IPS-15b (cell line): ENCODE measurements at regions not wholly inside any gene's neighbourhood (a gene's known extent, or its start where the extent isn't known, plus 50 kb on each side); places are given as distances from the start of the nearest gene placed in this dataset.

ENCODE experiments used
- H3K27me3 ChIP-seq: one replicate; pipeline ENCODE4 v1.6.1; 2013; ENCODE audit warnings: low read length; ENCODE audit not compliant: control insufficient read depth, insufficient read depth
- H3K36me3 ChIP-seq: one replicate; pipeline ENCODE4 v1.6.1; 2013; ENCODE audit warnings: low read length; ENCODE audit not compliant: control insufficient read depth, insufficient read depth
- H3K4me1 ChIP-seq: one replicate; pipeline ENCODE4 v1.6.1; 2013; ENCODE audit warnings: mild to moderate bottlenecking, low read length; ENCODE audit not compliant: control insufficient read depth, insufficient read depth
- H3K4me3 ChIP-seq: one replicate; pipeline ENCODE4 v1.5.1; 2013; ENCODE audit warnings: low read depth, low read length
- H3K9ac ChIP-seq: one replicate; pipeline ENCODE4 v1.6.1; 2013; ENCODE audit warnings: low read depth, mild to moderate bottlenecking, low read length
- H3K9me3 ChIP-seq: one replicate; pipeline ENCODE4 v1.6.1; 2013; ENCODE audit warnings: mild to moderate bottlenecking, low read length; ENCODE audit not compliant: control insufficient read depth, insufficient read depth

DNA sequence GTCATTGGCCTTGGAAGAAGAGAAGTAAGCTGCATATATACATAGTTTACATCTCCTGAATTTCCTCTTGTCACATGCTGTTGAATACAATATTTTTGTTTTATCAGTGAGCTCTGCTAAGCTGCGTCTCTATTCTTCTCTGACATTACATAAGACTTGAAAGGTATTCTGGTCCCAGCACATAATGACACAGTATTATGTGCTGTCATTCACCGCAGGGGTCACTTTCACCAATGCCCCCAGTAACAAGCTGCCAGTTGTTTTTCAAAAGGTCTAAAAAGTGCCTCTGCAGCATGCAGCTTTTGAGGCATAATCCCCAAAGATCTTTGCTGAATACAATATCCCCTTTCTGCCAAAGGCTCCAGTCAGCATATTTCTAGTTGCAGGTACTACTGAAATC lies 349.0 kb upstream of the FAM174A start:
- no peak overlapping the region for H3K9ac ChIP-seq
- H3K4me1 ChIP-seq, result no peaks in the 10 kb centered on the region
- no peak overlapping the region for H3K4me3 ChIP-seq
- H3K36me3 ChIP-seq, result no peaks in the 10 kb centered on the region
- H3K9me3 ChIP-seq, result no peaks in the 10 kb centered on the region
- H3K27me3 ChIP-seq, result no peaks in the 10 kb centered on the region

DNA sequence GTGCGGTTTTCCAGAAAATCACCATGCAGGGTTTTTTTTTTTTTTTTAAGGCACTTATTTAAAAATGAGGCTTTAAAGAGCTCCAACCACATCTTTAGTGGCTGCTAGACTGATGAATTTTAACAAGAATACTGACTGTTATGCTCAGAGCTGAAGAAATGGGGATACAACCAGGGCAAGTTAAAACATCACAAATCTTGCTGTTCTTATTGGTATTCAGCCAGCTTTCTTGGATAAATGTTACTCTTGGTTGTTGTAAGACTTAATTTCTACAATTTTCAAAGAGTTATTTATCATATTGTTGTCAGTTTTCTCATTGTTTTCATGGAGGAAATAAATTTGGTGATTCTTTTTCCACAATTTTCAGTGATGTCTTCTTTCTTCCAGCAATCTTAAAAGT lies 352.8 kb upstream of the FAM174A start:
- Histone ChIP-seq H3K9ac (no peak overlapping the region), H3K9me3 (no peaks in the 10 kb centered on the region), H3K4me3 (no peak overlapping the region), H3K36me3 (no peaks in the 10 kb centered on the region), H3K27me3 (no peaks in the 10 kb centered on the region), H3K4me1 (no peaks in the 10 kb centered on the region)

DNA sequence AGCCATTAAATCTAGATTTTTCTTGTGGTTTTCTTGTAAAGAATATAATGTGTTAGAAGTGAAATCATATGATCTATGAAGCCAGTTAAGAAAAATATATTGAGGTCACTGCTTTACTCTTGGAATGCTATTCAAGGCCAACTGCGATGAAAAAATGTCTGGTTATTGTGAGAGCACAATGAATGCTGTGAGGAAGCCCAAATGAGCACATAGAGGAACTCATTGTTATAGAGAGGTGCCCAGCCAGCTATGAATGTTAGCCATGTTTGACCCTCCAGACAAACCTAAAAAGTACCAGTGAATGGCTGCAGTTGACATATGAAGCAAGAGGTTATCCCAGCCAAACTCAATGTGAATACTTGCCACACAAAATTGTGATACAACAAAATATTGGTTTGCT lies 359.8 kb upstream of the FAM174A start:
- no peaks in the 10 kb centered on the region for H3K4me1 ChIP-seq
- no peaks in the 10 kb centered on the region for H3K27me3 ChIP-seq
- no peaks in the 10 kb centered on the region for H3K36me3 ChIP-seq
- H3K9ac ChIP-seq, result no peak overlapping the region
- H3K4me3 ChIP-seq, result no peak overlapping the region
- no peaks in the 10 kb centered on the region for H3K9me3 ChIP-seq

DNA sequence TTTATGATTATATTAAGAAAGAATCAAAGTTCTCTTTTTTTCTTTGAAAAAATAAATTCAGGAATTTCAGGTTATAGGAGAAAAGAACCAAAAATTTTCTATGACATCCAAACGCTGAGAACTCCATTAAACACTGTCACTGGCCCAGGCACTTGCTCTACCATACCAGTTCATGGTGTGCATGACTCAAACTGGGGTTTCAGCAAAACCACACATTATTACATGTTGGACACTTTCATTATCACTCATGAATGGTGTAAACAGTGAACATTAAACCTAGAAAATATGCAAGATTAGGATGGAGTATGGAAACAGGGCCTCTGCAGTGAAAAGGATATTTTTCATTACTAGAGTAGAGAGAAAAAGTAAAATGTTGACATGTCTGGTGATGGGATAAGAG lies 369.9 kb upstream of the FAM174A start:
- Histone ChIP-seq H3K36me3 (no peaks in the 10 kb centered on the region), H3K4me3 (no peak overlapping the region), H3K27me3 (no peaks in the 10 kb centered on the region), H3K9ac (no peak overlapping the region), H3K4me1 (no peaks in the 10 kb centered on the region), H3K9me3 (no peaks in the 10 kb centered on the region)

DNA sequence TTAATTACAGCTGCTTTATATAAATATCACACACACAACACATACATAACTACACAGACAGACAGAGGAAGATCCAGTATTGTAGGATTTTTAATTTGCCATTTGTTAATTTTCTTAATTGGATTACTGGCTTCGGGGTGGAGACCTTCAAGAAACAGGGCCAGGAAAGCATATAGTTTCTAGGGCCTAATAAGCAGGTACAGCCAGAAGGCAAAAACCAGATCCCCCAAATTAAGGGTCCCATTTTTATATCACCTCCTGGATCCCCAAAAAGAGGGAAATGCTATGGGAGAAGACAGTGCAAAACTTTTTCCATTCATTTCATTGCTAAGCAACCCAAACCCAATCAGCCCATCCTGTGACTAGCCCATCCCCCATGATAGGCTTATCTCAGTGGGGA lies 373.3 kb upstream of the FAM174A start:
- no peak overlapping the region for H3K9ac ChIP-seq
- no peaks in the 10 kb centered on the region for H3K4me1 ChIP-seq
- H3K4me3 ChIP-seq, result no peak overlapping the region
- no peaks in the 10 kb centered on the region for H3K9me3 ChIP-seq
- no peaks in the 10 kb centered on the region for H3K27me3 ChIP-seq
- H3K36me3 ChIP-seq, result no peaks in the 10 kb centered on the region

DNA sequence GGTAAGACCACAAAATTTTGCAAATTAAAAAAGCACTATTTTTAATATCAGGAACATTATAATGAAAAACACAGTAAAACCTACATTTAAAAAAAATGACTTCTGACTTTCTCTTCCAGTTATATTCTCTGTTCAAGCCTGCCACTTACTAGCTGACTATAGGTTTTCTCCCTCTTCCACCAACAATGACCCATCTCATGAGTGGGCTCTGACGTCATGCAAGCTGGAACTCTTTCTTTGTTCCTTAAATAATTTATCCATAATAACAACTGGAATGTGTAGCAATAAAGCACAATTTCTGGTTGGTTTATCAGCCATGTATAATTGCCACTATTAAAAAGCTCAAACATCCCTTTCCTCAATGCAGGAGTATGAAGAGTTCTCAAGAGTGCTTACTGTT lies 378.1 kb upstream of the FAM174A start:
- no peaks in the 10 kb centered on the region for H3K36me3 ChIP-seq
- H3K4me1 ChIP-seq, result no peaks in the 10 kb centered on the region
- no peak overlapping the region for H3K4me3 ChIP-seq
- H3K9me3 ChIP-seq, result no peaks in the 10 kb centered on the region
- H3K9ac ChIP-seq, result no peak overlapping the region
- no peaks in the 10 kb centered on the region for H3K27me3 ChIP-seq

DNA sequence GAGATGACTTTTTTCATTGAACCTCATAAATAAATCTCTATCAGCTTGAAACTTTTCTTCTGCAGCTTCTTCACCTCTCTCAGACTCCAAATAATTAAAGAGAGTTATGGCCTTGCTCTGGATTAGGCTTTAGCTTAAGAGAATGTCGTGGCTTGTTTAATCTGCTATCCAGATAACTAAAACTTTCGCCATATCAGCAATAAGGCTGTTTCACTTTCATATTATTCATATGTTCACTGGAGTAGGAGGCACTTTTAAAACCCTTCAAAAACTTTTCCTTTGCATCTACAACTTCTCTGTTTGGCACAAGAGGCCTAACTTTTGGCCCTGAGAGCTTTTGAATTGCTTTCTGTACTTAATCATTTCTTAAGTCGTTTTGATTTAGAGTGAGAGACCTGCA lies 386.9 kb upstream of the FAM174A start:
- no peak overlapping the region for H3K4me3 ChIP-seq
- no peaks in the 10 kb centered on the region for H3K9me3 ChIP-seq
- no peaks in the 10 kb centered on the region for H3K4me1 ChIP-seq
- no peak overlapping the region for H3K9ac ChIP-seq
- no peaks in the 10 kb centered on the region for H3K27me3 ChIP-seq
- no peaks in the 10 kb centered on the region for H3K36me3 ChIP-seq

DNA sequence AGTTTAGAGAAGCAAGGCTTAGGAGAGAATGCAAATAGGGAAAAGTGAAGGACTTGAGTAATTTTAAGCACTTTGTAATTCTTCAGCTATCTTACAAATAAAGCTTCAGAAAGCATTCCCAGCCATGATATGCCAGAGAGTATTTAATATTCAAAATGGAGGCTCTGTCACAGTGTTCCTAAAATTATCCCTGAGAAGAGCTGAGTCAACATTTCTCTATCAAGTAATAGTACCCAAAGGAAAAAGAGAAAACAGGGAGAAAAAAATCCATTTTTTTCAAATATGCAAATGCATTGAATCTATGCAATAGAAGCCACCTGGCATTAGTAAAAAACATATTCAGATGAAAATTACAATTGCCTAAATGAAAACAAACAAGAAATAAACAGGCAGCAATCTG lies 392.6 kb upstream of the FAM174A start:
- Histone ChIP-seq H3K4me3 (no peak overlapping the region), H3K9ac (no peak overlapping the region), H3K27me3 (no peaks in the 10 kb centered on the region), H3K36me3 (no peaks in the 10 kb centered on the region), H3K4me1 (no peaks in the 10 kb centered on the region), H3K9me3 (no peaks in the 10 kb centered on the region)

DNA sequence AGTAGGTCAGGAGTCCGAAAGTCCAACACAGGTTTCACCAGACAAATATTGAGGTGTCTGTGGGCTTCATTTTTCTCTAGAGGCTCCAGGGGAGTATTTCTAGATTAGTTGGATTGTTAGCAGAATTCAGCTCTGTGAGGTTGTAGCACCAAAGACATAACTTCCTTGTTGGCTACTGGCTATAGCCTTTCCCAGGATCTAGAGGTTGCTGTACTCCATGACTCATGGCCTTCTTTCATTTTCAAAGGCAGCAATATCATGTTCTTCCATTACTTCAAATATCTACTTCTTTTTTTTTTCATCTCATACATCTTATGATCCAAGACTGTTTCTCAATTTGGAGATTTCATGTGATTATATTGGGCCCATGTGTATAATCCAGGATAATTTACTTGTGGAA lies 404.0 kb upstream of the FAM174A start:
- Histone ChIP-seq H3K9ac (no peak overlapping the region), H3K4me1 (no peaks in the 10 kb centered on the region), H3K27me3 (no peaks in the 10 kb centered on the region), H3K4me3 (no peak overlapping the region), H3K9me3 (no peaks in the 10 kb centered on the region), H3K36me3 (no peaks in the 10 kb centered on the region)

DNA sequence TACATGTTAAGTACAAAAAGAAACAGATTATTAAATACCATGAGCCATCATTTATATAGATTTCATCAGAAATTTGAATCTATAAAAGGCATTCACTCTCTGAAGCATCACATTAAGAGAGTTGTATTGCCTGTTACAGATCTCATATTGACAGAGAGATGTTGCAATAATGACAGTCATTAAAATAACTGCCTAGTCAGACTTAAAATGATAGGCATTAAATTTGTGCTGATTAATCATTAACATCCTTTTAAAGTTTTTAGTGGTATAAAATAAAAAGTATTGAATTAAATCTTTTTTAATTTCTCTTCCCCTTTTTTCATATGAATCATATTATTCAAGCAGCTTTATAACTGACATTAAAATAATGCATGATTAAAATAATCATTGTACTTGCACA lies 404.9 kb upstream of the FAM174A start:
- H3K4me1 ChIP-seq, result no peaks in the 10 kb centered on the region
- no peaks in the 10 kb centered on the region for H3K9me3 ChIP-seq
- no peaks in the 10 kb centered on the region for H3K36me3 ChIP-seq
- H3K9ac ChIP-seq, result no peak overlapping the region
- no peaks in the 10 kb centered on the region for H3K27me3 ChIP-seq
- H3K4me3 ChIP-seq, result no peak overlapping the region

DNA sequence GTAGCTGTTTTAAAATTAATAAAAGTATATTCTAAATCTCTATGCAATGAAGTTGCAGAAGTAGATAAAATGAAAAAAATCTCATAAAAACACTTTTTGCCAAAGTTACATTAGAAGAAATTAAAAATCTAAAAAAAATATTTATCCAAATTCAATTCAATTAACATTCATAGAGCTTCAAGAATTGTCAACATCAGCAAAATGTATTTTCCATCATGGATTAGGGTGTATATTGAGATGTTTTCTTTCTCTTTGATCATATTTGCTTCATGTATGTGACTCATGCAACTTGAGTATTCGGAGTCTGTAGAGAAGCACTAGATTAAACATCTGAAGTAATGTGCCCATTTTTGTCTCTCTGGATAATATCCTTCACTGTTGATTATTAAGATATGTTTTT lies 415.3 kb upstream of the FAM174A start:
- Histone ChIP-seq H3K27me3 (no peaks in the 10 kb centered on the region), H3K4me1 (no peaks in the 10 kb centered on the region), H3K9ac (no peak overlapping the region), H3K9me3 (no peaks in the 10 kb centered on the region), H3K36me3 (no peaks in the 10 kb centered on the region), H3K4me3 (no peak overlapping the region)

DNA sequence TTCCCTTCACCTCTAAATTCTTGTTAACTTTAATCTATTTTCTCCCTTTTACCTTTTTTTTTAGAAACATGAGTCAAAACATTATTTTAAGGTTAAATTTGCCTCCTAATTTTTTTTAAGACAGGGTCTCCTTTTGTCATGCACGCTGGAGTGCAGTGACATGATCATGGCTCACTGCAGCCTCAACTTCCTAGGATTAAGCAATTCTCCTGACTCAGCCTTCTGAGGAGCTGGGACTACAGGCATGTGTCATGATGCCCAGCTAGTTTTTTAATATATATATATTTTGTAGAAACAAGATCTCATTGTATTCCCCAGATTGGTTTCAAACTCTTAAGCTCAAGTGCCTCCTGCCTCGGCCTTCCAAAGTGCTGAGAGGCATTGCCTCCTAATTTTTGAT lies 424.7 kb upstream of the FAM174A start:
- H3K27me3 ChIP-seq, result no peaks in the 10 kb centered on the region

DNA sequence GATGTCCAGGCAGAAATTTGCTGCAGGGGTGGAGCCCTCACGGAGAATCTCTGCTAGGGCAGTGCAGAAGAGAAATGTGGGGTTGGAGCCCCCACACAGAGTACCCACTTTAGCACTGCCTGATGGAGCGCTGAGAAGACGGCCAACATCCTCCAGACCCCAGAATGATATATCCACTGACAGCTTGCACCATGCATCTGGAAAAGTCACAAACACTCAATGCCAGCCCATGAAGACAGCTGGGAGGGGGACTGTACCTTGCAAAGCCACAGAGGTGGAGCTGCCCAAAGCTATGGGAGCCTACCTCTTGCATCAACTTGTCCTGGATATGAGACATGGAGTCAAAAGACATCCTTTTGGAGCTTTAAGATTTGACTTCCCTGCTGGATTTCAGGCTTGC lies 426.3 kb upstream of the FAM174A start:
- no peaks in the 10 kb centered on the region for H3K36me3 ChIP-seq
- H3K4me1 ChIP-seq, result no peaks in the 10 kb centered on the region
- H3K9me3 ChIP-seq, result peaks cover 4% of the 10 kb centered on the region
- H3K27me3 ChIP-seq, result no peaks in the 10 kb centered on the region
- H3K4me3 ChIP-seq, result no peak overlapping the region
- H3K9ac ChIP-seq, result no peak overlapping the region

More for the DNA sequence above, 424.7 kb upstream of the FAM174A start:
- Histone ChIP-seq H3K9ac (no peak overlapping the region), H3K9me3 (peaks cover 4% of the 10 kb centered on the region), H3K4me3 (no peak overlapping the region), H3K4me1 (no peaks in the 10 kb centered on the region), H3K36me3 (no peaks in the 10 kb centered on the region)
